HCT116 (cell line): ENCODE measurements at regions not wholly inside any gene's neighbourhood (a gene's known extent, or its start where the extent isn't known, plus 50 kb on each side); places are given as distances from the start of the nearest gene placed in this dataset.

ENCODE experiments used
- ATAC-seq: fragments of 200-7000 bp; cut with Tn5 transposase; 2 replicates; pipeline ENCODE4 v1.9.1; 2020; ENCODE audit warnings: mild to moderate bottlenecking, moderate library complexity
- BruUV-seq: library from RNA; stranded (reverse); fragments of 400-500 nt; replicated peaks from 2 replicates; lab custom pipeline; 2021; lab: Mats Ljungman, UMichigan
- CTCF ChIA-PET: fragments of 300-600 bp; sonication (Branson Sonifier 250); formaldehyde crosslinking; loops from one replicate; lab custom pipeline; 2021; ENCODE audit warnings: antibody characterized with exemption; lab: Charles Lee
- POLR2A ChIA-PET: fragments of 300-600, 350-600 bp; sonication (Branson Sonifier 250); formaldehyde crosslinking; loops from one replicate; lab custom pipeline; 2021; ENCODE audit warnings: antibody characterized with exemption; lab: Charles Lee
- RAD21 ChIA-PET, 2 experiments: fragments of 300-600 bp; sonication (Branson Sonifier 250); formaldehyde crosslinking; loops; one replicate each; lab custom pipeline; 2023; ENCODE audit warnings: low total read pairs in 2 of 2; ENCODE audit not compliant: uncharacterized antibody in 2 of 2, unreplicated experiment in 2 of 2, low non-redundant PET in 1 of 2; lab: Charles Lee
- DNase-seq: peaks from one replicate; pipeline ENCODE4 v3.0.0-alpha.2; 2010; ENCODE audit warnings: low read depth, low spot score
- H2AFZ ChIP-seq: fragments of 200-600 bp; shearing (Covaris generic), sonication (generic); 2 replicates; pipeline ENCODE4 v1.6.1; 2017; ENCODE audit warnings: low read depth, mixed run types, mixed read lengths, antibody characterized with exemption, low read length; ENCODE audit not compliant: poor library complexity, severe bottlenecking
- H3K27ac ChIP-seq: 2 replicates; pipeline ENCODE4 v1.5.1; 2012; ENCODE audit warnings: low read depth, low read length
- H3K27me3 ChIP-seq: fragments of 200-600 bp; sonication (generic); 2 replicates; pipeline ENCODE4 v1.6.1; 2016; ENCODE audit warnings: mixed run types, low read length, mixed read lengths; ENCODE audit not compliant: insufficient read depth
- H3K36me3 ChIP-seq, 2 experiments: fragments of 200-500 bp in 1 of 2; fragments of 200-600 bp in 1 of 2; sonication (Bioruptor generic) in 1 of 2; sonication (generic) in 1 of 2; 2 replicates each; pipeline versions ENCODE4 v1.5.1 to v1.6.1; 2014 to 2016; ENCODE audit warnings: low read length in 2 of 2, inconsistent platforms in 1 of 2, mixed read lengths in 1 of 2, mixed run types in 1 of 2; ENCODE audit not compliant: insufficient read depth in 2 of 2, control insufficient read depth in 1 of 2
- H3K4me1 ChIP-seq, 2 experiments: fragments of 200-600 bp in 1 of 2; sonication (generic) in 1 of 2; 2 replicates each; pipeline versions ENCODE4 v1.5.1 to v1.6.1; 2012 to 2017; ENCODE audit warnings: low read length in 2 of 2, inconsistent platforms in 1 of 2, mild to moderate bottlenecking in 1 of 2, mixed read lengths in 1 of 2, mixed run types in 1 of 2, moderate library complexity in 1 of 2; ENCODE audit not compliant: insufficient read depth in 2 of 2, control insufficient read depth in 1 of 2
- H3K4me2 ChIP-seq: fragments of 200-600 bp; sonication (generic); 2 replicates; pipeline ENCODE4 v1.6.1; 2017; ENCODE audit warnings: mixed run types, low read length, mixed read lengths
- H3K4me3 ChIP-seq, 2 experiments: fragments of 200-600 bp in 1 of 2; sonication (generic) in 1 of 2; replicated peaks in 1 of 2; 2 replicates each; pipeline ENCODE4 v1.5.1; 2011 to 2016; ENCODE audit warnings: low read length in 2 of 2, control low read depth in 1 of 2, low read depth in 1 of 2, mild to moderate bottlenecking in 1 of 2, mixed read lengths in 1 of 2, mixed run types in 1 of 2
- H3K79me2 ChIP-seq: fragments of 200-600 bp; sonication (generic); 2 replicates; pipeline ENCODE4 v1.6.1; 2017; ENCODE audit warnings: mild to moderate bottlenecking, mixed run types, low read length, moderate library complexity, mixed read lengths; ENCODE audit not compliant: insufficient read depth
- H3K9ac ChIP-seq: fragments of 200-600 bp; sonication (generic); 2 replicates; pipeline ENCODE4 v1.6.1; 2016; ENCODE audit warnings: low read length, mixed read lengths
- H3K9me2 ChIP-seq: fragments of 200-600 bp; sonication (generic), shearing (Covaris generic); 2 replicates; pipeline ENCODE4 v1.6.1; 2017; ENCODE audit warnings: mixed run types, mild to moderate bottlenecking, moderate library complexity; ENCODE audit not compliant: insufficient read depth
- H3K9me3 ChIP-seq, 2 experiments: fragments of 200-500 bp in 1 of 2; fragments of 200-600 bp in 1 of 2; sonication (Bioruptor generic) in 1 of 2; sonication (generic) in 1 of 2; 2 replicates each; pipeline ENCODE4 v1.6.1; 2014 to 2017; ENCODE audit warnings: low read length in 2 of 2, mixed read lengths in 2 of 2, inconsistent platforms in 1 of 2, low read depth in 1 of 2, mild to moderate bottlenecking in 1 of 2, mixed run types in 1 of 2, moderate library complexity in 1 of 2; ENCODE audit not compliant: control insufficient read depth in 1 of 2, insufficient read depth in 1 of 2
- H4K20me1 ChIP-seq: fragments of 200-600 bp; sonication (generic), shearing (Covaris generic); 2 replicates; pipeline ENCODE4 v1.6.1; 2017; ENCODE audit warnings: mixed run types, mild to moderate bottlenecking, moderate library complexity; ENCODE audit not compliant: insufficient read depth
- CBX3 ChIP-seq: IDR thresholded peaks from 2 replicates; pipeline ENCODE4 v1.6.1; 2012; ENCODE audit warnings: low read depth
- CEBPB ChIP-seq: IDR thresholded peaks from 2 replicates; pipeline ENCODE4 v1.6.1; 2012; ENCODE audit warnings: low read depth
- EZH2 ChIP-seq: fragments of 200-600 bp; sonication (generic); IDR thresholded peaks from 2 replicates; pipeline ENCODE4 v1.6.1; 2017; ENCODE audit warnings: antibody characterized with exemption, mixed run types
- EZH2phosphoT487 ChIP-seq: fragments of 200-600 bp; IDR thresholded peaks from 2 replicates; pipeline ENCODE4 v1.6.1; 2018; ENCODE audit warnings: antibody characterized with exemption, borderline replicate concordance
- FOSL1 ChIP-seq: IDR thresholded peaks from 2 replicates; pipeline ENCODE4 v1.6.1; 2012; ENCODE audit warnings: low read depth
- JUND ChIP-seq: IDR thresholded peaks from 2 replicates; pipeline ENCODE4 v1.6.1; 2012
- POLR2A ChIP-seq: IDR thresholded peaks from 2 replicates; pipeline ENCODE4 v1.7.0; 2011; ENCODE audit warnings: borderline replicate concordance; ENCODE audit not compliant: insufficient read depth, insufficient read length; ENCODE audit errors: extremely low read depth
- POLR2AphosphoS5 ChIP-seq: IDR thresholded peaks from 2 replicates; pipeline ENCODE4 v1.6.1; 2011; ENCODE audit warnings: mild to moderate bottlenecking, low read depth, low read length, moderate library complexity
- SIN3A ChIP-seq: IDR thresholded peaks from 2 replicates; pipeline ENCODE4 v1.6.1; 2012; ENCODE audit warnings: low read depth
- SP1 ChIP-seq: IDR thresholded peaks from 2 replicates; pipeline ENCODE4 v1.6.1; 2012; ENCODE audit warnings: low read depth
- SRF ChIP-seq: IDR thresholded peaks from 2 replicates; pipeline ENCODE4 v1.6.1; 2012; ENCODE audit warnings: low read depth
- TCF7L2 ChIP-seq: IDR thresholded peaks from 2 replicates; pipeline ENCODE4 v1.7.0; 2011; ENCODE audit warnings: borderline replicate concordance, inconsistent platforms; ENCODE audit not compliant: insufficient read depth, insufficient read length; ENCODE audit errors: extremely low read depth
- YY1 ChIP-seq: IDR thresholded peaks from 2 replicates; pipeline ENCODE4 v1.6.1; 2011; ENCODE audit warnings: low read length, low read depth, moderate library complexity, mild to moderate bottlenecking; ENCODE audit not compliant: insufficient replicate concordance; ENCODE audit errors: extremely low read depth
- ZNF274 ChIP-seq: fragments of 200-500 bp; sonication (Bioruptor generic); IDR thresholded peaks from 2 replicates; pipeline ENCODE4 v1.6.1; 2014; ENCODE audit warnings: mild to moderate bottlenecking, low read depth, low read length, inconsistent platforms
- intact Hi-C: fragments of 100-400 bp; cut with micrococcal nuclease; formaldehyde crosslinking; loops from 2 replicates; pipeline ENCODE4 v1.10.0; 2022
- TF ChIP-seq, protein P1 (sequence below): IDR thresholded peaks from 2 replicates; pipeline ENCODE4 v1.6.1; 2012
- TF ChIP-seq, protein P2 (sequence below): IDR thresholded peaks from 2 replicates; pipeline ENCODE4 v1.6.1; 2012; ENCODE audit warnings: low read depth
- TF ChIP-seq, protein P3 (sequence below), 3 experiments: fragments of 200-600 bp in 1 of 3; sonication (generic) in 1 of 3; IDR thresholded peaks in 2 of 3; conservative IDR thresholded peaks in 1 of 3; 2 replicates each; pipeline ENCODE4 v1.5.1; 2012 to 2017; ENCODE audit warnings: low read depth in 2 of 3, low read length in 2 of 3, antibody characterized with exemption in 1 of 3, borderline replicate concordance in 1 of 3, control low read depth in 1 of 3, mild to moderate bottlenecking in 1 of 3, mixed read lengths in 1 of 3, mixed run types in 1 of 3, moderate library complexity in 1 of 3; ENCODE audit not compliant: insufficient read depth in 1 of 3
- TF ChIP-seq, protein P4 (sequence below): IDR thresholded peaks from 2 replicates; pipeline ENCODE4 v1.6.1; 2012

DNA sequence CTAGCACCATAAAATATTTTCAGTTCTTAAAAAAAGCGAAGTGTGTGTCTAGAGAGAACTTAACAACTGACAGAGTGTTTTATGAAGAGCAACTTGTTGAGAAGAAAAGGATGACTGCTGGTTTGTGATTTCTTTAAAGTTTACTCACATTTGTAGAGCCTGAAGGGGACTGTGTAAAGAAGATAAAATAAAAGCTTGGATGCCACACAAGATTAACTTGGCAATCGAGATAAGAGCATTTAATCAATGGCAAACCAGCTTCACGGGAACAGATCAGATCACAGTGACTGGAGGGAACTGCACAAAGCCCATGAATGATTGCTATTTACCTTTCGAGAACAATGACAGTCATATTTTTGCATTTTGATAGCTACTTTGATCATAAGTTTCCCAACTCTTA lies 2013.1 kb upstream of the CDH9 start:
- Histone ChIP-seq H3K4me1 (no peaks in the 10 kb centered on the region), H3K27me3 (no peaks in the 10 kb centered on the region), H4K20me1 (no peaks in the 10 kb centered on the region), H3K4me3 (no peak overlapping the region), H2AFZ (no peak overlapping the region), H3K9ac (no peak overlapping the region), H3K79me2 (no peaks in the 10 kb centered on the region), H3K4me2 (no peak overlapping the region)
- POLR2A ChIA-PET, result no interaction called here
- CTCF ChIA-PET, result no interaction called here
- no peak for DNase-seq
- intact Hi-C loops, result no loop called here
- no peak for ATAC-seq
- BruUV-seq, result no TSS peak
- RAD21 ChIA-PET, result no interaction called here
- TF ChIP-seq YY1, result no peak
- no peak for TF ChIP-seq SP1
- TF ChIP-seq, protein P1, sequence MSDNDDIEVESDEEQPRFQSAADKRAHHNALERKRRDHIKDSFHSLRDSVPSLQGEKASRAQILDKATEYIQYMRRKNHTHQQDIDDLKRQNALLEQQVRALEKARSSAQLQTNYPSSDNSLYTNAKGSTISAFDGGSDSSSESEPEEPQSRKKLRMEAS, result no peak
- TF ChIP-seq, protein P2, sequence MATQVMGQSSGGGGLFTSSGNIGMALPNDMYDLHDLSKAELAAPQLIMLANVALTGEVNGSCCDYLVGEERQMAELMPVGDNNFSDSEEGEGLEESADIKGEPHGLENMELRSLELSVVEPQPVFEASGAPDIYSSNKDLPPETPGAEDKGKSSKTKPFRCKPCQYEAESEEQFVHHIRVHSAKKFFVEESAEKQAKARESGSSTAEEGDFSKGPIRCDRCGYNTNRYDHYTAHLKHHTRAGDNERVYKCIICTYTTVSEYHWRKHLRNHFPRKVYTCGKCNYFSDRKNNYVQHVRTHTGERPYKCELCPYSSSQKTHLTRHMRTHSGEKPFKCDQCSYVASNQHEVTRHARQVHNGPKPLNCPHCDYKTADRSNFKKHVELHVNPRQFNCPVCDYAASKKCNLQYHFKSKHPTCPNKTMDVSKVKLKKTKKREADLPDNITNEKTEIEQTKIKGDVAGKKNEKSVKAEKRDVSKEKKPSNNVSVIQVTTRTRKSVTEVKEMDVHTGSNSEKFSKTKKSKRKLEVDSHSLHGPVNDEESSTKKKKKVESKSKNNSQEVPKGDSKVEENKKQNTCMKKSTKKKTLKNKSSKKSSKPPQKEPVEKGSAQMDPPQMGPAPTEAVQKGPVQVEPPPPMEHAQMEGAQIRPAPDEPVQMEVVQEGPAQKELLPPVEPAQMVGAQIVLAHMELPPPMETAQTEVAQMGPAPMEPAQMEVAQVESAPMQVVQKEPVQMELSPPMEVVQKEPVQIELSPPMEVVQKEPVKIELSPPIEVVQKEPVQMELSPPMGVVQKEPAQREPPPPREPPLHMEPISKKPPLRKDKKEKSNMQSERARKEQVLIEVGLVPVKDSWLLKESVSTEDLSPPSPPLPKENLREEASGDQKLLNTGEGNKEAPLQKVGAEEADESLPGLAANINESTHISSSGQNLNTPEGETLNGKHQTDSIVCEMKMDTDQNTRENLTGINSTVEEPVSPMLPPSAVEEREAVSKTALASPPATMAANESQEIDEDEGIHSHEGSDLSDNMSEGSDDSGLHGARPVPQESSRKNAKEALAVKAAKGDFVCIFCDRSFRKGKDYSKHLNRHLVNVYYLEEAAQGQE, result no peak
- TF ChIP-seq, all 23 proteins: peak for 0
- no peaks in the 10 kb centered on the region for H3K9me2 ChIP-seq
- peaks cover 8 to 18% of the 10 kb centered on the region in 2 experiments; a peak in 2 of 4 replicates for H3K9me3 ChIP-seq
- no peak overlapping the region for H3K27ac ChIP-seq
- H3K36me3 ChIP-seq, result no peaks in the 10 kb centered on the region

DNA sequence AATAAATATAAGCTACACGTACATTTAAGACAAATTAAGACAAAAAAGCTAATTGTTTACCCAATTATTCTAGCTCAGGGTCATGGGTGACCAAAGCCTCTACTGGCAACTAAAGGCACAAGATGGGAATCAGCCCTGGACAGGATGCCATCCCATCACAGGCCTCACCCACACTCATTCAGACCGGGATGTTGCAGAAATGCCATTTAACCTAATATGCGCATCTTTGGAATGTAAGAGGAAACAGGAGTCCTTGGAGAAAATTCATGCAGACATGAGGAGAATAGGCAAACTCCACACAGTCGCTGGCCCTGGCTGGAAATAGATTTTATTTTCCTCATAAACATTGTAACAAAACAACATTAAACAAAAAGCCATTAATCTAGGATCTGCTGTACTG lies 2003.8 kb upstream of the CDH9 start:
- ChIA-PET POLR2A (no interaction called here), CTCF (no interaction called here), RAD21 (no interaction called here)
- no peaks in the 10 kb centered on the region for H3K79me2 ChIP-seq
- no peaks in the 10 kb centered on the region for H3K4me1 ChIP-seq
- no peaks in the 10 kb centered on the region for H3K36me3 ChIP-seq
- no TSS peak for BruUV-seq
- no peaks in the 10 kb centered on the region for H3K27me3 ChIP-seq
- H3K4me2 ChIP-seq, result no peak overlapping the region
- DNase-seq (no peak), ATAC-seq (no peak)
- H3K9me2 ChIP-seq, result no peaks in the 10 kb centered on the region
- H3K27ac ChIP-seq, result no peak overlapping the region
- peaks cover 6 to 12% of the 10 kb centered on the region in 2 experiments; a peak in 2 of 4 replicates for H3K9me3 ChIP-seq
- H2AFZ ChIP-seq, result no peak overlapping the region
- H3K9ac ChIP-seq, result no peak overlapping the region
- H3K4me3 ChIP-seq, result no peak overlapping the region
- H4K20me1 ChIP-seq, result no peaks in the 10 kb centered on the region
- intact Hi-C loops, result no loop called here
- no peak for TF ChIP-seq POLR2A
- TF ChIP-seq SIN3A, result no peak
- no peak for TF ChIP-seq CBX3
- TF ChIP-seq, protein P3, sequence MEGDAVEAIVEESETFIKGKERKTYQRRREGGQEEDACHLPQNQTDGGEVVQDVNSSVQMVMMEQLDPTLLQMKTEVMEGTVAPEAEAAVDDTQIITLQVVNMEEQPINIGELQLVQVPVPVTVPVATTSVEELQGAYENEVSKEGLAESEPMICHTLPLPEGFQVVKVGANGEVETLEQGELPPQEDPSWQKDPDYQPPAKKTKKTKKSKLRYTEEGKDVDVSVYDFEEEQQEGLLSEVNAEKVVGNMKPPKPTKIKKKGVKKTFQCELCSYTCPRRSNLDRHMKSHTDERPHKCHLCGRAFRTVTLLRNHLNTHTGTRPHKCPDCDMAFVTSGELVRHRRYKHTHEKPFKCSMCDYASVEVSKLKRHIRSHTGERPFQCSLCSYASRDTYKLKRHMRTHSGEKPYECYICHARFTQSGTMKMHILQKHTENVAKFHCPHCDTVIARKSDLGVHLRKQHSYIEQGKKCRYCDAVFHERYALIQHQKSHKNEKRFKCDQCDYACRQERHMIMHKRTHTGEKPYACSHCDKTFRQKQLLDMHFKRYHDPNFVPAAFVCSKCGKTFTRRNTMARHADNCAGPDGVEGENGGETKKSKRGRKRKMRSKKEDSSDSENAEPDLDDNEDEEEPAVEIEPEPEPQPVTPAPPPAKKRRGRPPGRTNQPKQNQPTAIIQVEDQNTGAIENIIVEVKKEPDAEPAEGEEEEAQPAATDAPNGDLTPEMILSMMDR (IDR thresholded peaks at IDR 0.05 in 2 of 3, conservative IDR thresholded peaks at IDR 0.05 in 1 of 3; ENCODE audit: borderline replicate concordance in 1 of 3, insufficient read depth in 1 of 3, low read depth in 2 of 3, low read length in 2 of 3), result no peak
- TF ChIP-seq ZNF274, result no peak
- TF ChIP-seq CEBPB, result no peak
- TF ChIP-seq JUND, result no peak
- TF ChIP-seq, protein P4, sequence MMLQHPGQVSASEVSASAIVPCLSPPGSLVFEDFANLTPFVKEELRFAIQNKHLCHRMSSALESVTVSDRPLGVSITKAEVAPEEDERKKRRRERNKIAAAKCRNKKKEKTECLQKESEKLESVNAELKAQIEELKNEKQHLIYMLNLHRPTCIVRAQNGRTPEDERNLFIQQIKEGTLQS, result no peak
- TF ChIP-seq FOSL1, result no peak
- TF ChIP-seq POLR2AphosphoS5, result no peak
- no peak for TF ChIP-seq SRF
- no peak for TF ChIP-seq EZH2phosphoT487
- TF ChIP-seq TCF7L2, result no peak
- TF ChIP-seq EZH2, result no peak
